SK-N-MC (cell line): ENCODE measurements at regions not wholly inside any gene's neighbourhood (a gene's known extent, or its start where the extent isn't known, plus 50 kb on each side); places are given as distances from the start of the nearest gene placed in this dataset.

Experiments used
- DNase-seq: peaks from one replicate; pipeline ENCODE4 v3.0.0-alpha.2; 2011; ENCODE audit warnings: low read depth, low spot score
- H3K27ac ChIP-seq: fragments of 200-600 bp; sonication (generic); 2 replicates; pipeline ENCODE4 v1.5.1; 2016; ENCODE audit warnings: mixed run types
- H3K36me3 ChIP-seq: fragments of 200-600 bp; sonication (generic); 2 replicates; pipeline ENCODE4 v1.6.1; 2017; ENCODE audit warnings: antibody characterized with exemption, low read length, mixed read lengths; ENCODE audit not compliant: insufficient read depth
- H3K4me3 ChIP-seq: fragments of 200-600 bp; sonication (generic); 2 replicates; pipeline ENCODE4 v1.5.1; 2016
- H3K9ac ChIP-seq: fragments of 200-600 bp; sonication (generic); 2 replicates; pipeline ENCODE4 v1.8.0; 2017; ENCODE audit warnings: mixed run types, mixed read lengths; ENCODE audit not compliant: insufficient read length
- H3K9me3 ChIP-seq: fragments of 200-600 bp; sonication (generic); 2 replicates; pipeline ENCODE4 v1.6.1; 2017; ENCODE audit warnings: low read depth, mild to moderate bottlenecking, antibody characterized with exemption, low read length, moderate library complexity, mixed read lengths
- EZH2 ChIP-seq: fragments of 200-600 bp; sonication (generic); IDR thresholded peaks from one replicate; pipeline ENCODE4 v1.6.1; 2017; ENCODE audit warnings: antibody characterized with exemption
- FOXP2 ChIP-seq: optimal IDR thresholded peaks from 2 replicates; pipeline ENCODE3; 2011; ENCODE audit warnings: mild to moderate bottlenecking, moderate library complexity; ENCODE audit not compliant: insufficient read depth; ENCODE audit errors: extremely low read length, control extremely low read depth
- POLR2AphosphoS5 ChIP-seq: IDR thresholded peaks from 2 replicates; pipeline ENCODE4 v1.6.1; 2012; ENCODE audit warnings: mild to moderate bottlenecking, low read depth, low read length, borderline replicate concordance

- Histone ChIP-seq H3K9me3 (peaks cover 5% of the 10 kb centered on the region; the same call in 1 of the 2 replicates), H3K4me3 (no peak overlapping the region), H3K9ac (no peak overlapping the region), H3K36me3 (no peaks in the 10 kb centered on the region), H3K27ac (no peak overlapping the region)
- DNase-seq: no peak
- TF ChIP-seq EZH2 (no peak), POLR2AphosphoS5 (no peak), FOXP2 (no peak)
These were observed 357.1 kb upstream of the POU3F1 start for GRCh38 chr1:38403667-38404066.

- TF ChIP-seq EZH2 (no peak), FOXP2 (no peak), POLR2AphosphoS5 (no peak)
- Histone ChIP-seq H3K9ac (no peak overlapping the region), H3K9me3 (peaks cover 5% of the 10 kb centered on the region; the same call in 1 of the 2 replicates), H3K27ac (no peak overlapping the region), H3K36me3 (no peaks in the 10 kb centered on the region), H3K4me3 (no peak overlapping the region)
- DNase-seq: no peak
These were observed 355.7 kb upstream of the POU3F1 start for GRCh38 chr1:38402230-38402815.

GRCh38 chr1:38396606-38397005, 350.0 kb upstream of the POU3F1 start:
- TF ChIP-seq FOXP2: no peak
- no peak for TF ChIP-seq EZH2
- no peak for TF ChIP-seq POLR2AphosphoS5
- H3K9ac ChIP-seq: no peak overlapping the region
- DNase-seq: no peak

GRCh38 chr1:38394303-38394702, 347.7 kb upstream of the POU3F1 start:
- TF ChIP-seq POLR2AphosphoS5: no peak
- no peak for TF ChIP-seq FOXP2
- no peak for TF ChIP-seq EZH2
- Histone ChIP-seq H3K36me3 (no peaks in the 10 kb centered on the region), H3K9ac (no peak overlapping the region), H3K4me3 (no peak overlapping the region), H3K9me3 (no peaks in the 10 kb centered on the region), H3K27ac (no peak overlapping the region)
- DNase-seq: no peak

More at GRCh38 chr1:38396606-38397005, 350.0 kb upstream of the POU3F1 start:
- Histone ChIP-seq H3K27ac (no peak overlapping the region), H3K36me3 (no peaks in the 10 kb centered on the region), H3K9me3 (no peaks in the 10 kb centered on the region), H3K4me3 (no peak overlapping the region)

GRCh38 chr1:38392861-38393260, 346.3 kb upstream of the POU3F1 start:
- Histone ChIP-seq H3K4me3 (no peak overlapping the region), H3K27ac (no peak overlapping the region), H3K9ac (no peak overlapping the region), H3K9me3 (no peaks in the 10 kb centered on the region), H3K36me3 (no peaks in the 10 kb centered on the region)
- TF ChIP-seq FOXP2: no peak
- no peak for TF ChIP-seq EZH2
- no peak for TF ChIP-seq POLR2AphosphoS5
- DNase-seq: no peak

- Histone ChIP-seq H3K27ac (no peak overlapping the region), H3K4me3 (no peak overlapping the region), H3K9me3 (no peaks in the 10 kb centered on the region), H3K9ac (no peak overlapping the region), H3K36me3 (no peaks in the 10 kb centered on the region)
- no peak for DNase-seq
- TF ChIP-seq FOXP2: no peak
- TF ChIP-seq POLR2AphosphoS5: no peak
- no peak for TF ChIP-seq EZH2
These were observed 334.7 kb upstream of the POU3F1 start for GRCh38 chr1:38381256-38381655.

GRCh38 chr1:38376577-38376976, 330.0 kb upstream of the POU3F1 start:
- H3K9me3 ChIP-seq: no peaks in the 10 kb centered on the region
- H3K4me3 ChIP-seq: no peak overlapping the region
- no peak for DNase-seq
- no peak for TF ChIP-seq EZH2
- no peak for TF ChIP-seq POLR2AphosphoS5
- no peak for TF ChIP-seq FOXP2
- H3K36me3 ChIP-seq: no peaks in the 10 kb centered on the region
- H3K9ac ChIP-seq: no peak overlapping the region
- H3K27ac ChIP-seq: no peak overlapping the region

- Histone ChIP-seq H3K36me3 (no peaks in the 10 kb centered on the region), H3K27ac (no peak overlapping the region), H3K9ac (no peak overlapping the region), H3K4me3 (no peak overlapping the region), H3K9me3 (no peaks in the 10 kb centered on the region)
- no peak for DNase-seq
- TF ChIP-seq POLR2AphosphoS5: no peak
- TF ChIP-seq FOXP2: no peak
- no peak for TF ChIP-seq EZH2
These were observed 328.4 kb upstream of the POU3F1 start for GRCh38 chr1:38375035-38375434.

GRCh38 chr1:38371505-38371844, 324.9 kb upstream of the POU3F1 start:
- no peak overlapping the region for H3K4me3 ChIP-seq
- no peak overlapping the region for H3K9ac ChIP-seq
- TF ChIP-seq POLR2AphosphoS5 (no peak), FOXP2 (no peak), EZH2 (no peak)
- no peaks in the 10 kb centered on the region for H3K36me3 ChIP-seq
- H3K9me3 ChIP-seq: no peaks in the 10 kb centered on the region
- no peak for DNase-seq
- H3K27ac ChIP-seq: no peak overlapping the region
